GM18907 (cell line): ENCODE measurements at regions not wholly inside any gene's neighbourhood (a gene's known extent, or its start where the extent isn't known, plus 50 kb on each side); places are given as distances from the start of the nearest gene placed in this dataset.
"Not testable (repeated sequence)": the region's sequence is repeated elsewhere in the genome, so short reads cannot be mapped to it uniquely, and the experiment has no call there.

Source experiments
- ATAC-seq: cut with Tn5 transposase; IDR thresholded peaks from one replicate; pipeline ENCODE4 v1.9.1; 2021; ENCODE audit warnings: mild to moderate bottlenecking, moderate library complexity; ENCODE audit not compliant: unreplicated experiment

GRCh38 chr21:32930673-32931072, 95.1 kb upstream of the OLIG2 start:
- ATAC-seq: no peak

DNA sequence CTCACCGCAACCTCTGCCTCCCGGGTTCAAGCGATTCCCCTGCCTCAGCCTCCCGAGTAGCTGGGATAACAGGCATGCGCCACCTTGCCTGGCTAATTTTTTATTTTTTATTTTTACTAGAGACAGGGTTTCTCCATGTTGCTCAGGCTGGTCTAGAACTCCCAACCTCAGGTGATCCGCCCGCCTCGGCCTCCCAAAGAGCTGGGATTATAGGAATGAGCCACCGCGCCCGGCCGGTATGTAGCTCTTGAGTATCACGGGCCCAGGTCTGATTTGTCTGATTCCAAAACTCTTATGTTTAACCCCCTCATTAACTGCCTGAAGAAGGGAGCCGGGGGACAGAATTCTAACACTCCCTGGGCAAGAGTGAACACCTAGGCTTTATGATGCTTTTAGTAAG, 91.7 kb upstream of the OLIG2 start:
- not testable (repeated sequence) for ATAC-seq

DNA sequence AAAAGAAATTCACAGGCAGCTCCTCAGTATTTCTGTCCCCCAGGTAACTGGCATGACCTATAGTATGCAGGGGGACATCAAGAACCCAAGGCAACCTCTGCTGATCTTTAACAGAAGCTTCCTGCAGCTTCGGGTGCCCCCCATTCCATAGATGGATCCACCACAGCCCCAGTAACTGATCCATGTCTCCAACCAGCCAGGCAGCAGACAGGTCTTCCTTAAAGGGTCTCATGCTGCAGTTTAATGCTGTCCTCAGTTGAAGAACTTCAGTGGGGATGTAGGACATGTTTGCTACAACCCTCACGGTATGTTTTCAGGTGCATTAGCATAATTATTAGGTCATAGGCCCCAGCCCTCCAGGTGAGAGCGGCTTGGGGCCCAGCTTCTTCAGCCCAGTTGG, 90.9 kb upstream of the OLIG2 start:
- no peak for ATAC-seq

DNA sequence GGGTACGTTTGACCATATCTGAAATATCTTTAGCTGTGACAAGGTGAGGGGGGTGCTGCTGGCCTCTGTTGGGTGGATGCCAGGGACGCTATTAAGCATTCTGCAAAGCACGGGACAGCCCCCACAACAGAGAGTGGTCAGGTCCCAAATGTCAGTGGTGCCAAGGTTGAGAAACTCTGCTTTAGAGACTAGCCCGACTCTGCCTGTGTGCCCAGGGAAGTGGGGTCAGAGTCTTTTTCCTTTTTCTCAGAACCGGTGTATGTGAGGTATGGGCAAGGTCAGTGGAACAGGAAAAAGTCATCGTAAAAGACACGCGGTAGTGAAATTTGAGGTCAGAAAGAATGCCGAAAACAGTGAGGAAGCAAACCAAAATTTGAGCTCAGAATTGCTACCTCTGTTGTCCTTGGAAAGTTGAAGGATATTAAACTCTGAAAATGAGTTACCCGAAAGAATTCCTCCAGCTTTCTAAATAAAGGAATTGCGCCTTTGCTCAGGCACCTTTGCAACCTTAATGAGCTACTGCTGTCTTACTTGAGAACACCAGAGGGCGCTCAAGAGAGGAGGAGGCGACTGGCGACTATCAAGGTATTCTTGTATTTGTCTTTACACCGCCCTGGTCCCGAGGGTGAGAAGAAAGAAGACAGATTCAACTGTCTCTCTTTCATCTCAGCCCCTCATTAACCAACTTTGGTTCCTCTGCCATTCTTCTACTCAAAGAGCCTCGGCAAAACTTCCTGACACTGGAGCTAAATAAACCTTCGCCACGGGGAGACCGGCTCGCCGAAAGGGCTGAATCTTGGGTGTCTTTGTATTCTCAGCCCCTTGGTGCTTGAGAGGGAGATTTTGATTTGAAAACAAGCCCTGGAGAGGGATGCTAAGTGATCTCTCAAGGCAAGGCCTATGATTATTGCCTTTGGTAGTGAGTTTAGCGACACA, 85.4 kb upstream of the OLIG2 start:
- no peak for ATAC-seq

- no peak for ATAC-seq
Observed at GRCh38 chr21:32941263-32941662, 84.5 kb upstream of the OLIG2 start.

GRCh38 chr21:32946654-32947053, 79.1 kb upstream of the OLIG2 start:
- no peak for ATAC-seq

- no peak for ATAC-seq
Observed at GRCh38 chr21:32947736-32948135, 78.0 kb upstream of the OLIG2 start.

GRCh38 chr21:32949701-32950100, 76.0 kb upstream of the OLIG2 start:
- ATAC-seq: no peak

GRCh38 chr21:32951041-32951440, 74.7 kb upstream of the OLIG2 start:
- no peak for ATAC-seq

- no peak for ATAC-seq
Observed at GRCh38 chr21:32954353-32954752, 71.4 kb upstream of the OLIG2 start.

- no peak for ATAC-seq
Observed at GRCh38 chr21:32955311-32956060, 70.2 kb upstream of the OLIG2 start.

DNA sequence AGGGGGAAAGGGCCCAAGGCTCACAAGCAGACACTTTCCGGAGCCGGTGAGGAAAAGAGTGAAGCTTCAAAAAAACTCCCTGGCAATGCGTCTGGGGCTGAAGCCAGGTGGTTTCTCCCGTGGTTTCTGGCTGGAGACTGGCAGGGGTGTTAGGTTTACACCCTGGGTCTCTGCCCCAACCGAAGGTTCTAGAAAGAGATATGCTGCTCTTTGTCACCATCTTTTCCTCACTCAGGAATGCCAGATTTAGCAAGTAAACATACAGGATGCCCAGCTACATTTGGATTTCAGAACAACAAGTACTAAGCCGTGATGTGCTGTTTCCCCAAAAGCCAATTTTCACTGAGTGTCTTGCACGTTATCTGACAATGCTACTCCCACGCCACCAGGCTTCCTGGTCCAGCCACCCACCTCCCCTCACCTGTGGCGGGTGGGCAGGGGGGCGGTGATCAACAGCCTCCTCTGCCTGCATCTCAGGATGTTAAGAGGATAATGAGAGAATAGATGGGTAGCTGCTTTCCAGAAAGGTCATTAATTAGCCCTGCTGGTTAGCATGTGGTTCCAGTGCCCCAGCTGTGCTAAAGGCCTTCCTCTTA, 69.6 kb upstream of the OLIG2 start:
- no peak for ATAC-seq

- ATAC-seq: no peak
Observed at GRCh38 chr21:32957545-32957944, 68.2 kb upstream of the OLIG2 start.

DNA sequence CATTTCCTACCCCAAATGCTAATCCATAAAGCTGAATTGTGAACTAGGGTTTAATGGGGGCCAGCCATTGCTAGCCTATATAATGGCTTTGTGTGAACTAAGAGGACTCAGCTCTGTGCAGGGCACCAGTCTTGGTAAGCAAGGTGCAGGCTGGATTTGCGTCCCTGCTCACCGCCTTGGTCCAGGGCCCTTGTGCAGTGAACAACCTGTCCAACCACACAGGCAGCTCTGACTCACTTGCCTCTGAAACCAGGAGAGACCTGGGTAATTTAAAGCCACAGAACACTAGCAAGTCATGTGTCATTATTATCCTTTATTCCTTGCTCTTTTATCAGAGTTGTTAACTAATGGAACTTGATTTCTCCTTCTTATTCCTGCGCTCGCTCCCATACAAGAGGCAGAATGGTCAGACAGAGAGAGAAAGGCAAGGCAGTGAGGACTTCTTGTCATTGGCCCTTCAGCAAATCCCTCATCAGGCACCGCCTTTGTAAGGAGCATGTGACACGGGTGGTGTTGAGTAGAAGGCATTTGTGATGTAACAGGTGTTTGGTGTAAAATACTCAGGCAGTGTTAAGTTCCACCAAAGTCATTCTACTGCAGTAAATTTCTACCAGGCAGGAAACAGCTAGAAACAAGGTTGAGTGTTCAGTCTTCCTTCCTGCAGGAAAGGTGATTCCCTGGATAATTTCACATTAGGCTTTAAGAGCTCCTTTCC, 67.3 kb upstream of the OLIG2 start:
- no peak for ATAC-seq

- no peak for ATAC-seq
Observed at GRCh38 chr21:32962268-32962667, 63.5 kb upstream of the OLIG2 start.

- ATAC-seq: no peak
Observed at GRCh38 chr21:32965129-32965680, 60.5 kb upstream of the OLIG2 start.

GRCh38 chr21:32966120-32966519, 59.6 kb upstream of the OLIG2 start:
- no peak for ATAC-seq

DNA sequence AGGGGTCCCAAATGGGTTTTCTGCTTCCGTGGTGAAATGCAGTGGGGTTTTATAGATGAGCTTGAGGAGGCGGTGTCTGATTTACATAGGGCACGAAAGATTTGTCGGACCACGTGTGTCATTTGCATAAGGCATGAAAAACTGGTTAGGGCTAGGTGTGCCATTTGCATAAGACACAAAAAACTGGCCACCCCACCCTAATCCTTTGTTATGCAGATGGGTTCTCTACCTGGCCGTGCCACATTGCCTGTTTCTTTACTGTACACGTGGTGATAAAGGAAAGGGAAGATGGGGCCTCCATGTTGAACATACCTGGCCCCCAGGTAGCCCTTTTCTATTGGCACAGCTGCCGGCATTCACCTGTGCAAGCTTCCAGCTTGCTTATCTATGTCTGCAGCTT, 57.6 kb upstream of the OLIG2 start:
- not testable (repeated sequence) for ATAC-seq

GRCh38 chr21:32974653-32975052, 51.1 kb upstream of the OLIG2 start:
- no peak for ATAC-seq

- ATAC-seq: no peak
Observed at GRCh38 chr21:32975811-32976431, 49.8 kb upstream of the OLIG2 start.
